NCI-H2227 treated with DMSO at 0.1 percent for 48 hours (cell line): ENCODE measurements at regions not wholly inside any gene's neighbourhood (a gene's known extent, or its start where the extent isn't known, plus 50 kb on each side); places are given as distances from the start of the nearest gene placed in this dataset.
"Not testable (repeated sequence)": the region's sequence is repeated elsewhere in the genome, so short reads cannot be mapped to it uniquely, and the experiment has no call there.

ENCODE experiments used
- DNase-seq: peaks from one replicate; lab custom pipeline; 2025; lab: John Stamatoyannopoulos, UW

DNA sequence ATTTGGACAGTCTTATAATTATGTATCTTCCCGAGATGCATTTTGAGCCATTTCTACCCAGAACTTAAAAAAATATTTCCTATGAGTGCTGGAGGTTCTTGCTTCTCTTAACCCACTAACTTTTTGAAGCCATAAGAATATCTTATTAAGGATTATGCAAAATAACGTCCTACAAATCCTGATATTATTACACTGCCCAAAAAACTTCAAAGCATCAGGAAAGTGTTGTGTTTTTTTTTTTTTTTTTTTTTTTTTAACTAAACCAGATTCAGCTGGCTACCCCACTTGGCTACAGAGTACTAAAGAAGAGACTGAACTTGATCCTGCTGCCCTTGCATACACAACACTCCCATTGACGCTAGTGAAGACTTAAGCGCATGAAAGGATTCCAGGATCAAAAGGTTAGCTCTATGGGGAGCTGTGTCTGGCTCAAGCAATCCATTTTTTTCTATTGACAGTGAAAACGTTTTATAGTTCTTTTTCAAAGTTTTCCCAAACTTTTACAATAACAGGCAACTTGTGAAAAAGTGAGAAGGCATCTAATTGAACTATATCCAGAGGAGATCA lies 141.4 kb downstream of the KCNRG start:
- DNase-seq: no peak

DNA sequence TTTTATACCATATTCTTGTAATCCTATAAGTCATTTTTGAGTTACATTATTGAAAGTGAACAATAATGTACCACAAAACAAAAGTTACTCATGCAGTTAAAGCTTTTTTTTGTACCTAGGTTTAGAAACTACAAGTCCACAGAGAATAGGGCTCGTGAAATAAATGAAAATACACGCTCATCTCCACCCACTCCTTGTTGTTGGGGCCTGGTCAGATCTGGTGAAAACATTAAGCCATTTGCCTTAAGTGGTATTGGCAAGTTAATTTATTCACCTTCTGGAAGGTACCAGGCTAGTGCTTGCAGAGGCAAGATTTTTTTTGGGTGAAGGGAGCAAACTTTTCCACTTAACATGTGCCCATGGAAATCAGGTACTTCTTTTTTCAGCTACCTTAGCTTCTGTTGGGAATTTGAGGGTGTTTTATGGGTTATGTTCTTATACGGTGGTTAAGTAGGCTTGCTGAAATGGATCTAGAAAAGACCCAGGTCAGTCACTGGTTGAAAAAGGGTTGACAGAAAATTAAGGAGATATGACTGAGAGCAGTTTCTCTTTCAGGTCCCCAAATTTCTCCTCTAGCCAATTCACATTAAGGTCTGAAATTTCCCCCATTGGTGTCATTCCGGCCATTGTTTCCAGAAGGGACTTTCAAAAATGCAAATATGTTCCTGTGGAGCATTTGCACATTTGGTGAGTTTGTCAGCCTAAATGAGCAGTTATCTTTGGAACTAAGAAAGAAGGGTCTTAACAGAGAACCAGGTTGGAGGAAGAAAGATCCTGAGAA lies 143.3 kb downstream of the KCNRG start:
- no peak for DNase-seq

DNA sequence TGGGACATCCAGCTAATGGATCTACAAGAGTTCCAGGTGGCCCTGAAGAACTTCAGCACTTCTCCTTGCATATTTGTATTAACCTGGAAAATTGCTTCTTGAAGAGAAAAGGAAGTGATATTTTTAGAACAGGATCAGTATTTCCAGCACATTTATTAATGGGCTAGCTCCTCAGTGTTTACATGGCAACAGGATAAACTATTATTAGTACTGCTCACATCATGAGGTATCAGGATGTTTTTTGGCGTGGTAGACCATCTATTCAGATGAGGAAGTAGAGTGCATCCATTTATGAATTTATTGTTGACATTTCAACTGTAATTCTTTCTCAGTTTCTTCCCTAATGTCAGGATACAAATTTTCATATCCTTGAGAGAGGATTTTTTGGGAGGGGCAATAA lies 144.4 kb downstream of the KCNRG start:
- DNase-seq: no peak

DNA sequence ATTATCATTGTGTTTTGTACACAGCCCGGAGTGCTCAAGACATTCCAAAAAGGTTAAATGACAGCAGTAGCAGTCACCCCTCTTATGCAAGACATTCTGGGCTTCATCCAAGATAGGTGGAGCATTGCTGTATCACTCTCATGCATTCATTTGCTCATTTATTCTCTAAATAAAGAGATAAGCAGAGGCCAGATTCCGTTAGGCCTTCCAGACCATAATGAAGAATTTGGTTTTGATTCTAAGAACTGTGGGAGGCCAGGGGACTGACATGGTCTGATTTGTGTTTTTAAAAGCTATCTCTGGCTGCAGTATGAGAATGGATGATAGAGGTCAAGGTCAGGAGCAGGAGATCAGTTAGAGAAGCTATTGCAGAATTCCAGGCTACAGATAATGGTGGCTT lies 145.8 kb downstream of the KCNRG start:
- DNase-seq: no peak

DNA sequence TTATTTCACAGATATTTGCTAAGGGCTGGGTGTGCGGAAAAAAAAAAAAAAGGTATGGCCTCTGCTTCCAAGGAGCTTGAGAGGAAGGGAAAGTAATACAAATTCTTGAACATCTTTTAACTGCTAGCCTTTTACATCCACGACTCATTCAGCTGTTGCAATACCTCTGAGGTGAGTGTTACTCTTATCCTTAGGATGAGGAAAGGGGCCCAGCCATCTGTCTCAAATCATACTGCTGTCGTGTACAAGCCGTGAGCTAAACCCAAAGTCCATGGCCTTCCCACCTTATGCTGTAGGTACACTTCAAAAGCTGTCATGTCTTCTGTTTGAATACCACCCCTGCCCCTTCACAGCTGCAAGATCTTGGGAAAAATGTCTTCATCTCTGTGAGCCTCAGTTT lies 146.8 kb downstream of the KCNRG start:
- no peak for DNase-seq

DNA sequence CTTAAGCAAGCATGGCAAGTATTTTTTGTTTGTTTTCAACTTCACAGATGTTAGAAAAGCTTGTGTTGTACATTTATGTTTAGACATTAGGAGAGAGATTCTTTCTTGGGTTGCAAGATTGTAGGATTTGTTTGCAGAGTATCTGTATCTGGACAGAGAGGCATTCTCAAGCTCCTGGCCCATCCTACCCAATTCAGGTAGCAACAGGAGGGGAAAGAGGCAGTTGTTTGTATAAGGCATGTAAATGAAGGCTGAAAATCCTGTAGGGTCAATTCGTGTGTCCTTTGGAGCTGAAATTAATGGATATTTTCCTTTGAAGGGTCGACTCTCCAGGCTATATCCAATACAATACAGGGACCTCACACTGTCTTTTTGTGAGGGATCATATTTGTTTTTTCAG lies 147.3 kb downstream of the KCNRG start:
- no peak for DNase-seq

DNA sequence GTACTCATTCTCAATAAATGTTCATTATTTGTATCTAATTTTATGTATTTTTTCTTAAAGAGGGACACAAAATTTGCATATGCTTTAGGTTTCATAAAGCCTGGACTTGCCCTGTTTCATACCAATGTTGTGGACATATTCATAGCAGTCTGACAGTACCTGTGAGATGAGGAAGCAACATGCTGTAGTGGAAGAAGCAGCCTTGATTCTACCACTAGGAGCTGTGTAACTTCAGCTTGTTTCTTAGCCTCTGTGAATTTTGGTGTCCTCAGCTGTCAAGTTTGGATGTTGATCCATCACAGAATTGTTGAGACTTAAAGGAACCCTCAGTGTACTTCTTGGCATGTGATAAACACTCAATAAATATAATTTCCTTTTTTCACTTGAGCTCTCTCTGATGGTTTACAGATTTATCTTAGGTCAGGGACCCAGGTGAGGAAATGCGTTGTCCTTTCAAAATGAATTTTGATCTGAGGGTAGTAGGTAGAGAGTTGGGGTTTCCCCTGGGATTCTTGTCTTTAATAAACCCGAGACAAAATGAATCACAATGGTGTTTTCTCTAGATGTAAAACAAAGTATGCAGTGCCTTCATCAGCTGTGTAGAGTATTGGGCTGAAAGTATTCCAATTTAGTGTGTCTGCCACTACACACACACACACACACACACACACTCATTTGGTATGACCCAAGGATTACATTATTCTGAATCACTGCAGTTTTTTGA lies 152.1 kb downstream of the KCNRG start:
- no peak for DNase-seq

DNA sequence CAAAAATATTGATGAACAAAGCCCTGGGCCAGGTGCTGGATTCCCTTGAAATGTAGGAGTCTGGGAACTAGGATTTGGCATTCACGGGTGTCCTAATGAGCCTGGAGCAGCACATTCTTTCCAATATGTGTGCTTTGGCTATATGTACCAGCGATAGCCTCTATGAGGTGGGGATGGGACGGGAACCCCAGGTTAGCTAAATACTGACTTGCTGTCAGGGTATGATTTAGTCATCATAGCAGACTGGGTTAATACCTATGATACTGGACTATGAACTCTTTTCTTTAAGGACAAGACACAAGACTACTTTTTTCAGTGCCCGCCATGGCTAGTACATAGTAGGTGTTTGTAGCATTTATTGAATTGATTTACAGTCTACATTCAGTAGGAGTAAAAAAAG lies 152.7 kb downstream of the KCNRG start:
- DNase-seq: no peak

DNA sequence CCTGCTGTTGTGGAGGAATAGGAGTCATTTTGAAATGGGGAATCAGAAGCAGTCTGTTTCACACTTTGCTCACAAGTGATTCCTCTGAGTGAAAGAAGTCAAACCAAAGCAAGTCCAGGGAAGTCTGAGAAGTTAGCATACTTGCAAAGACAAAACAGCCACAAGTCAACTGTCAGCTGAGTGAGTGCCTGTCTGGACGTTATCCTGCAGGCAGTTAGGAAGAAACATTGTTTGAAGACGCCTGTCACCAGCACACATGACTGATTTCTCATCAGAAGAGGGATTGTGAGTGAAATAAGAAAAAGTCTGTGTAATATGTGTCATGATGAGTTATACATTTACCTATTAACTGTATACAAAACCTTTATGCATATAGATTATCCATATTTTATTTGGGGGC lies 153.5 kb downstream of the KCNRG start:
- DNase-seq: no peak

DNA sequence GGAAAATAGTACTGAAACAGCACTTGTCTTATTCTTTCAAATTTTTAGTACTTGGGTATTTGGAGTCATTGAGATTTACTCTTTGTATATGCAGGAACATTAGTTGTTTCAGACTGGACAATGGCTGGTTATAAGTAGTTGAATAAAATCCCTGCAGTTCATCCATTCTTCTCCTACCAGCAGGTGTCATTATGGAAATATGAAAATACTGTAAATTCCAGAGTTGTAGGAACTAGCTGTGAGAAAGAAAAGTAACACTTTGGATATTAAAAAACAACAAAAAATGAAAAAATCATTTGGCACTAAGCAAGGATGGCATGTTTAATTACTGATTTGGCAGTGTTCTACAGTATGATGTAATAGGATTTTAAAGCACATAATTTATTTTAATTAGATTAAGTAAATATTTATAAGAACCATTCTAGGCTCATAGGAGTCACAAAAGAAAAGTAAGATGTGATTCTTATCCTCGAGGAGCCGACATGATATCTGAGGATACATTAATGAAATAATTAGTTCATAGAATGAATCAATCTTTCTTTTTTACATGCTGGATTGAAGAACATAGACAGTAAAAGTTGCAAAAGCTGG lies 155.3 kb downstream of the KCNRG start:
- no peak for DNase-seq

DNA sequence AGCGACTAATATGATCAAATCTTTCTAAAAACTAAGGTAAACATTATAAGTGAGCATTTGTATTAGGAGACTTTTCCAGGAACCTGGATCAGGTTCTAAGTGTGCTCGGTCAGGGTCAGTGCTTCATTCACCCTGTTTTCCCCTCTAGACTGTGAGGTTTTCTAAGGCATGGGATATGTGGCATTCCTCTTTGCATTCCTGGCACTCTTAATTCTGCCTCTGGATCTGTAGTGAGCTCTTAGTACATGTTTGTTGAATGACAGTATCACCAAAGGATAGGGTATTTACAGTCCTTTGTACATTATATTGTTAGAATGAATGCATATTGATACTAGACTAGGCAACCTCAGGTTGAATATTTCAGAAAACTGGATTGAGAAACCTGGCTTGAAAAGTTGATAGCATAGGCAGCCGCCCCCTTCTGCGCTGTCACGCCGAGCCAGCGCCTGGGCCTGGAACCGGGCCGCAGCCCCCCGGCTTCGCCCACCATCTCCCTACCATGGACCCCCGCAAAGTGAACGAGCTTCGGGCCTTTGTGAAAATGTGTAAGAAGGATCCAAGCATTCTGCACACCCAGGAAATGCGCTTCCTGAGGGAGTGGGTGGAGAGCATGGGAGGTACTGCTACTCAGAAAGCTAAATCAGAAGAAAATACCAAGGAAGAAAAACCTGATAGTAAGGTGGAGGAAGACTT lies 156.5 kb downstream of the KCNRG start:
- DNase-seq: no peak

DNA sequence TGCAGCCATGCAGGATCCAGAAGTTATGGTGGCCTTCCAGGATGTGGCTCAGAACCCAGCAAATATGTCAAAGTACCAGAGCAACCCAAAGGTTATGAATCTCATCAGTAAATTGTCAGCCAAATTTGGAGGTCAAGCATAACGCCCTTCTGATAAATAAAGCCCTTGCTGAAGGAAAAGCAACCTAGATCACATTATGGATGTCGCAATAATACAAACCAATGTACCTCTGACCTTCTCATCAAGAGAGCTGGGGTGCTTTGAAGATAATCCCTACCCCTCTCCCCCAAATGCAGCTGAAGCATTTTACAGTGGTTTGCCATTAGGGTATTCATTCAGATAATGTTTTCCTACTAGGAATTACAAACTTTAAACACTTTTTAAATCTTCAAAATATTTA lies 157.8 kb downstream of the KCNRG start:
- DNase-seq: not testable (repeated sequence)

DNA sequence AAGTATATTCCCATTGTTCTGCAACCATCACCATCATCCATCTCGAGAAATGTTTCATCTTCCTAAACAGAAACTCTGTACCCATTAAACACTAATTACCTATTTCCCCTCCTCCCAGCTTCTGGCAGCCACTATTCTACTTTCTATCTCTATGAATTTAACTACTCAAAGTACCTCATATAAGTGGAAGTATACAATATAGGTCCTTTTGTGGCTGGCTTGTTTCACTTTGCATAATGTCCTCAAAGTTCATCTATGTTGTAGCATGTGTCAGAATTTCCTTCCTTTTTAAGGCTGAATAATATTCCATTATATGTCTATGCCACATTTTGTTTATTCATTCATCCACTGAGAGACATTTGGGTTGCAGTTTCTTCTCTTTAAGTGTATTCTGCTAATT lies 159.4 kb downstream of the KCNRG start:
- no peak for DNase-seq

DNA sequence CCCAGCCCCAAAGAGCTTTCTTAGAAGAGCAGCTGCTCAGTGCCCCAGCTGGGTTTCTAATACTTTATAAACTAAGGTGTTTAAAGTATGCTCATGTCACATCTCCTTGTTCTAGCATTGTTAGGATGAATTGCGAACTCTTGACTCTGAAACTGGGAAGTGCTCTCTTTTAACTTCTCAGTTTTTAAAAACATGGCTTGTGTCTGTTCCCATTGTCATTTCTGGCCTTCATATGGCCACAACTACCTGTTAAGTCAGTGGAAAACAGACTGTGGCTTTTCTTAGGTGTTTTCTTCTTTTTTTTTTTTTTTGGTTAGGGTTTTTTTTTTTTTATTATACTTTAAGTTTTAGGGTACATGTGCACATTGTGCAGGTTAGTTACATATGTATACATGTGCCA lies 164.7 kb downstream of the KCNRG start:
- DNase-seq: no peak

DNA sequence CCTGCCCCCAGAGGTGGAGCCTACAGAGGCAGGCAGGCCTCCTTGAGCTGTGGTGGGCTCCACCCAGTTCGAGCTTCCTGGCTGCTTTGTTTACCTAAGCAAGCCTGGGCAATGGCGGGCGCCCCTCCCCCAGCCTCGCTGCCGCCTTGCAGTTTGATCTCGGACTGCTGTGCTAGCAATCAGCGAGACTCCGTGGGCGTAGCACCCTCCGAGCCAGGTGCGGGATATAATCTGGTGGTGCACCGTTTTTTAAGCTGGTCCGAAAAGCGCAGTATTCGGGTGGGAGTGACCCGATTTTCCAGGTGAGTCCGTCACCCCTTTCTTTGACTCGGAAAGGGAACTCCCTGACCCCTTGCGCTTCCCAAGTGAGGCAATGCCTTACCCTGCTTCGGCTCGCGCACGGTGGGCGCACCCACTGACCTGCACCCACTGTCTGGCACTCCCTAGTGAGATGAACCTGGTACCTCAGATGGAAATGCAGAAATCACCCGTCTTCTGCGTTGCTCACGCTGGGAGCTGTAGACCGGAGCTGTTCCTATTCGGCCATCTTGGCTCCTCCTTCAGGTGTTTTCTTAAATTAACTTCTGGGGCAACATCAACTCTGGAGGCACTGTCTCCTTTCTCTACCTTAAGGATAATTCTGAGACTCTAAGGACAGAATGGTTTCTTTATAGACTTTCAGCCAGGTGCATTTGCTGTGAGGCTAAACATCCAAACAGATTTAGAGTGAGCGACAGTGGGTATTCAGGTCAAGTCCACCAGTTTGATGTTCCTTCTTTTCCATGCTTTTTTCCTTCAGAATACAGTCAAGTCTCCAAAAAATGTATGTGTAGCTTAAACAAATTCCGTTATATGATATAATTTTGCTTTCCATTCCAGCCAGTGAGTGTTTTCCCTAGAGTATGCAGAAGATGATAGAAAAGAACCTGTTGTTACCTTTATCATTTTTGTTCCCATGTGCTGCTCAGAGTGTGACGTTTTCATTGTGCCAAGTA lies 170.8 kb downstream of the KCNRG start:
- not testable (repeated sequence) for DNase-seq

DNA sequence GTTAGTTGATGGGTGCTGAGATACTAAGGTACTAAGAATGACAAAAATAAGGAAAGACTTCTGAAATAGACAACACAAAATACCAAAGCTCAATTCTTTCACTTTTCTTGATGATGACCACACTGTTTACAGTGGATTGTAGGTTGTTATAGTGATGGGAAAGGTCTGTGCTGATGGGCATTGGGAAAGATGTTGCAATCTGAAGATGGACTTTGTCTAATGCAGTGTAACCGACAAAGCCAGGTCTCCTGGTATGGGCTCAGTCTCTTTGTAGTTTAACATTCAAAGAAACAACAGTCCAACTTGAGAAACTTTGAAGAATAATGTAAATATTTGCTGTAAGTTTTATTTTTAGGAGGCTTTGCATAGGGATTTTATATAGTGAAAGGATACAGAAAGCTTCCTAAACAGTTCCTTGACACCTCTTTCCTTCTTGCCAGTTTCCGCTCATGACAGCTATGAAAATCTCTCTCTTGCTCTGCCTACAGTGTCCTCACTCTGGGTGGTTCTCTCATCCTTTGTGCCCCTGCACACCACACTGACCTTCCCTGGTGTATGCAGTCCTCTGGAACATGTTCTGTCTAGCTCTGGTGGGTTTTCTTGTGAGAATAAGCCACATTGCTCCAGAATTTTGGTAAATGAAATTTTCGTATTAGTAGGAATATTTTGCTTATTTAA lies 172.2 kb downstream of the KCNRG start:
- DNase-seq: no peak

DNA sequence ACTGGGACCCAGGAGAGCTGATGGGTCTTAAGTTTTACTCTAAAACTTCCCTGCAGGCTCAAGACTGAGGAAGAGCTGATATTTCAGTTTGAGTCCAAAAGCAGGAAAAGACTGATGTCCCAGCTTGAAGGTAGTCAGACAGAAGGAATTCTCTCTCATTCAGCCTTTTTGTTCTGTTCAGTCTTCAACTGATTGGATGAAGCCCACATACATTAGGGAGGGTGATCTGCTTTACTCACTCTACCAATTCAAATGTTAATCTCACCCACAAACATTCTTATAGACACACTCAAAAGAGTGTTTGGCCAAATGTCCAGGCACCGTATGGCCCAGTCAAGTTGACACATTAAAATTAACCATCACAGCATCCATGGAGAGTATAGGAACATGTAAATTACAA lies 173.5 kb downstream of the KCNRG start:
- no peak for DNase-seq

DNA sequence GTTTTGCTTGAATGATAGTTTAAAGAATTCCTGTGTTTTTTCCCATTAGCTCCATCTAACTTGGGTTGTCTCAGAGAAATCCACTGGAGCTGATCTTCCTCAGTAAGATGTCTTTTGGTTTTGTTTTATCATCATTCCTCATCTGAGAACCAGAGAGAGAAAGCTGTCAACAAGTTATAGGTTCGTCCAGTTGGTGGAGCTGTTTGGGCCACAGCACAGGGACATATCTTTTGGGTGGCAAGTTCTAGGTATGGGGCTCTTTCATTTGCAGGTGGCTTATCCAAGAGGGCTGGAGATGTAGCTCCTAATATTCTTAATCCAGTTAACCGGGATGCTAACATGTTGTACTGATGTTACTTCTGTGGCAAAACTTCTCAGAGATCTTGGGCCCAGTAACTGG lies 174.2 kb downstream of the KCNRG start:
- no peak for DNase-seq

DNA sequence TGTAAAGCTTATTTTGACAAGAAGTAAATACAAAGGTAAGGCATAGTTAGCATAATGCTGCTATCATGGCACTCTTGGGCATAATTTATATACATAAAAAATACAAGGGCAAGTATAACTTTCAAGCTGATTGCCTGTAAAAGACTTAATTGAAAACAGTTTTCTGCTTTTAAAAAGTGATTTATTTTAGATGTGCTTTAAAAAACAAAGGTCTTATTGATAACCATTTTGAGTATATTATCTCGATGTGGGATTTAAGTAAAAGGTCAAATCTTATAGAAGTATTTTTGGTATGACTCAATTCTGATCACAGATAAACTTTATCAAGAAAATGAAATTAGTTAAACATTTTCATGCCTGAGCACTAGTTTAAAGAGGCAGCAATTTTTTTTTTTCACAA lies 175.8 kb downstream of the KCNRG start:
- DNase-seq: no peak

DNA sequence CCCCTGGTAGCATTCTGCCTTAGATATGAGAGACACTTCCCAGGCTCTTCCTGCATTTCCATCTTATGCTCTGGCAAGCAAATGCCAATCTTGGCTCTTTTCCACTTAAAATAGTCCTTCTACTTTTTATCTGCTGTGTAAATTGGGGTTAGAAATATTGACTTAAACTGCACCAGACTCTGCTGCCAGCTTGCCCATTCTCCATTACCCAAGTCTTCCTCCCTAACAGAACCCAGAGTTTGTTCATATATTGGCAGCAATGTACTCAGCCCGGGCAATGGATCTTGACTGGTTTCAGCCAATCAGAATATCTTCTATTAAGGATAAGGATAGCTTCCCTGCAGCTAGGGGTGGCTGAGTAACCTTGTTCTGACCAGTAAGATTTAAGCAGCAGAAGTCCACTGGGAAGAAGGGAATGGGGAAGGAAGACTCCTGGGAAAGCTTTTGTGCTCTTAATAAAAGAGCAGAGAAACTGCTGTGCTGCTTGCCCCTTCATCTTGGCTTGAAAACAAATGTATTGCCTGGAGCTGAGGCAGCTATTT lies 177.1 kb downstream of the KCNRG start:
- no peak for DNase-seq
